Left cardiac atrium (tissue), 4 donors: ENCODE measurements at regions not wholly inside any gene's neighbourhood (a gene's known extent, or its start where the extent isn't known, plus 50 kb on each side); places are given as distances from the start of the nearest gene placed in this dataset.

Experiments
- ATAC-seq, 2 donors: fragments of 200-7000 bp; cut with Tn5 transposase; one replicate each; pipeline ENCODE4 v1.9.1; 2020; ENCODE audit warnings: mild to moderate bottlenecking in 2 of 2, moderate library complexity in 2 of 2
- DNase-seq: peaks from one replicate; pipeline ENCODE4 v3.0.0-alpha.2; 2020
- intact Hi-C, 2 donors: fragments of 100-400 bp; cut with DNase I; formaldehyde crosslinking; loops; one replicate each; pipeline versions ENCODE4 v1.14.1 to v1.15.1; 2022 to 2023
- donor health status: DM: no; HTN: yes; CAD: no.
- donor health status: DM: no; HTN: yes; CAD: no; lungs with severe emphysema.
- donor health status: DM: yes; HTN: yes; CAD: no.
- donor health status: Dilated cardiomyopathy.

GRCh38 chr5:145237843-145238242, 597.3 kb downstream of the PRELID2 start:
- DNase-seq: no peak
- intact Hi-C loops: loop anchor here (10.0 kb wide), 1 partner anchor 1033 kb away; no protein-coding TSS in a partner anchor
- ATAC-seq: peak in 1 of 2 donors; percentile 32

- intact Hi-C loops: loop anchor here (10.0 kb wide), 1 partner anchor 1032 kb away; no protein-coding TSS in a partner anchor
- ATAC-seq (no peak), DNase-seq (no peak)
Measured at GRCh38 chr5:145236983-145237382, 598.2 kb downstream of the PRELID2 start.

- no peak for DNase-seq
- no peak for ATAC-seq
- intact Hi-C loops: loop anchor here (10.0 kb wide), 1 partner anchor 1031 kb away; no protein-coding TSS in a partner anchor
Measured at GRCh38 chr5:145236127-145236526, 599.0 kb downstream of the PRELID2 start.

GRCh38 chr5:145233461-145233860, 601.7 kb downstream of the PRELID2 start:
- intact Hi-C loops: loop anchor here (10.0 kb wide), 1 partner anchor 1029 kb away; no protein-coding TSS in a partner anchor
- DNase-seq: no peak
- no peak for ATAC-seq

GRCh38 chr5:145230781-145231180, 604.4 kb downstream of the PRELID2 start:
- intact Hi-C loops: loop anchor here (10.0 kb wide), 1 partner anchor 1026 kb away; no protein-coding TSS in a partner anchor
- ATAC-seq: no peak
- no peak for DNase-seq

GRCh38 chr5:145228564-145228963, 606.6 kb downstream of the PRELID2 start:
- no peak for ATAC-seq
- DNase-seq: no peak
- intact Hi-C loops: no loop called here

- DNase-seq (no peak), ATAC-seq (no peak)
- intact Hi-C loops: no loop called here
Measured at GRCh38 chr5:145227881-145228280, 607.3 kb downstream of the PRELID2 start.

- no peak for DNase-seq
- intact Hi-C loops: no loop called here
- no peak for ATAC-seq
Measured at GRCh38 chr5:145226726-145227125, 608.4 kb downstream of the PRELID2 start.

- ATAC-seq (no peak), DNase-seq (no peak)
Measured at GRCh38 chr5:145225529-145225928, 609.6 kb downstream of the PRELID2 start.

GRCh38 chr5:145223582-145223981, 611.6 kb downstream of the PRELID2 start:
- DNase-seq: no peak
- ATAC-seq: no peak
- intact Hi-C loops: no loop called here

More at GRCh38 chr5:145225529-145225928, 609.6 kb downstream of the PRELID2 start:
- intact Hi-C loops: no loop called here

GRCh38 chr5:145222622-145223021, 612.5 kb downstream of the PRELID2 start:
- no peak for DNase-seq
- ATAC-seq: no peak
- intact Hi-C loops: no loop called here

- DNase-seq: no peak
- no peak for ATAC-seq
Measured at GRCh38 chr5:145221416-145221815, 613.7 kb downstream of the PRELID2 start.

GRCh38 chr5:145220481-145220880, 614.7 kb downstream of the PRELID2 start:
- ATAC-seq (no peak), DNase-seq (no peak)
- intact Hi-C loops: no loop called here

More at GRCh38 chr5:145221416-145221815, 613.7 kb downstream of the PRELID2 start:
- intact Hi-C loops: no loop called here

GRCh38 chr5:145218982-145219381, 616.2 kb downstream of the PRELID2 start:
- DNase-seq (no peak), ATAC-seq (no peak)
- intact Hi-C loops: no loop called here

GRCh38 chr5:145218019-145218418, 617.1 kb downstream of the PRELID2 start:
- intact Hi-C loops: no loop called here
- no peak for ATAC-seq
- no peak for DNase-seq

- DNase-seq (no peak), ATAC-seq (no peak)
- intact Hi-C loops: no loop called here
Measured at GRCh38 chr5:145210020-145210419, 625.1 kb downstream of the PRELID2 start.

GRCh38 chr5:145205546-145205945, 629.6 kb downstream of the PRELID2 start:
- intact Hi-C loops: no loop called here
- DNase-seq: no peak
- no peak for ATAC-seq

GRCh38 chr5:145204743-145205142, 630.4 kb downstream of the PRELID2 start:
- ATAC-seq: no peak
- no peak for DNase-seq
- intact Hi-C loops: no loop called here

- intact Hi-C loops: no loop called here
Measured at GRCh38 chr5:145203193-145203592, 631.9 kb downstream of the PRELID2 start.

GRCh38 chr5:145198525-145199260, 636.4 kb downstream of the PRELID2 start:
- ATAC-seq: no peak
- DNase-seq: no peak
- intact Hi-C loops: no loop called here

More at GRCh38 chr5:145203193-145203592, 631.9 kb downstream of the PRELID2 start:
- ATAC-seq: no peak
- DNase-seq: no peak

- DNase-seq: no peak
- no peak for ATAC-seq
- intact Hi-C loops: no loop called here
Measured at GRCh38 chr5:145189746-145190145, 645.4 kb downstream of the PRELID2 start.
